Astrocyte (in vitro differentiated cells and primary cell): ENCODE measurements at regions not wholly inside any gene's neighbourhood (a gene's known extent, or its start where the extent isn't known, plus 50 kb on each side); places are given as distances from the start of the nearest gene placed in this dataset.

Experiments used
- EZH2 ChIP-seq: IDR thresholded peaks from 2 replicates; pipeline ENCODE4 v1.6.1; 2012; ENCODE audit warnings: mild to moderate bottlenecking, low read length, inconsistent platforms; ENCODE audit not compliant: insufficient read depth
- TF ChIP-seq, protein P1 (sequence below): IDR thresholded peaks from 2 replicates; pipeline ENCODE4 v1.5.1; 2011; ENCODE audit warnings: low read depth, mild to moderate bottlenecking, inconsistent platforms, low read length, moderate library complexity; ENCODE audit not compliant: insufficient read depth

DNA sequence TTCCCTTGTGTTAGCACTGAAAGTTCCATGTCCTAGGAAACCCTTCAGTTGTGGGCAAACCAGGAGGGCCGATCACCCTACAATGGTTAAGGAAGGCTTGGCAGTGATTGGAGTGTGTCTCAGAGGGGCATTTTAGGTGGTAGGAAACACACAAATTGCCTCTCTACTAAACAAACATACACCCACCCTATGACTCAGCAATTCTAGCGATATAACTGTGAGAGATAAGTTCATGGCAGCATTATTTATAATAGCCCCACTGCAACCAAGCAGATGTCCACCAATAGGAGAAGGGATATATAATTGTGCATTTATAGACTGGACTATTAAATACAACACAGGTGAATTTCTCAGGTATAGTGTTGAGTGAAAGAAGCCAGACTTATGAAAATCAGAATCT lies 543.1 kb downstream of the UQCRFS1 start:
- TF ChIP-seq, protein P1, sequence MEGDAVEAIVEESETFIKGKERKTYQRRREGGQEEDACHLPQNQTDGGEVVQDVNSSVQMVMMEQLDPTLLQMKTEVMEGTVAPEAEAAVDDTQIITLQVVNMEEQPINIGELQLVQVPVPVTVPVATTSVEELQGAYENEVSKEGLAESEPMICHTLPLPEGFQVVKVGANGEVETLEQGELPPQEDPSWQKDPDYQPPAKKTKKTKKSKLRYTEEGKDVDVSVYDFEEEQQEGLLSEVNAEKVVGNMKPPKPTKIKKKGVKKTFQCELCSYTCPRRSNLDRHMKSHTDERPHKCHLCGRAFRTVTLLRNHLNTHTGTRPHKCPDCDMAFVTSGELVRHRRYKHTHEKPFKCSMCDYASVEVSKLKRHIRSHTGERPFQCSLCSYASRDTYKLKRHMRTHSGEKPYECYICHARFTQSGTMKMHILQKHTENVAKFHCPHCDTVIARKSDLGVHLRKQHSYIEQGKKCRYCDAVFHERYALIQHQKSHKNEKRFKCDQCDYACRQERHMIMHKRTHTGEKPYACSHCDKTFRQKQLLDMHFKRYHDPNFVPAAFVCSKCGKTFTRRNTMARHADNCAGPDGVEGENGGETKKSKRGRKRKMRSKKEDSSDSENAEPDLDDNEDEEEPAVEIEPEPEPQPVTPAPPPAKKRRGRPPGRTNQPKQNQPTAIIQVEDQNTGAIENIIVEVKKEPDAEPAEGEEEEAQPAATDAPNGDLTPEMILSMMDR = no peak
- TF ChIP-seq EZH2 = no peak
